ENCODE measurements at regions not wholly inside any gene's neighbourhood (a gene's known extent, or its start where the extent isn't known, plus 50 kb on each side); places are given as distances from the start of the nearest gene placed in this dataset.

DNA sequence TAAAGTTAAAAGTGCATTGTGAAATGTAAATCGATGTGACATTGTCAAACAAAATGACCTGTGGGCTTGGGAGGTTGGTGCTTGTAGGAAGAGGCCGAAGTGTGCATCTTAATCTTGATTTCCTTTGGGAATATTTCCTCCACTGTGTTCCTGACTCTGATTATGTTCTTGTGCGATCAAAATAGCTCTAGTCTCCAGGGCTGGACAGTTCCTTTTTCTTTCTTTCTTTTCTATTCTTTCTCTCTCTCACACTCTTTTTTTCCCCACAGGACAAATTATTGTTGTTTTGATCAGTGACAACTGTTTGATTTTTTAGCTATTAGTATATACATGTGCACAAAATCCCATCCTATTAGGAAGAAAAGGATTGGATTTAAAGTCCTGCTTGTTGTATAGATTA, 347.5 kb downstream of the ZSWIM6 start:
- no peak overlapping the region for H3K4me2 ChIP-seq
- H2AFZ ChIP-seq (ENCODE audit: low read depth) = no peak overlapping the region
- no peaks in the 10 kb centered on the region; a peak in 1 of 4 replicates for H3K4me1 ChIP-seq (ENCODE audit: control insufficient read depth in 1 of 2, insufficient read depth in 2 of 2, low read depth in 1 of 2, low read length in 1 of 2)
- H3K9ac ChIP-seq = no peak overlapping the region
- H3K9me3 ChIP-seq = no peaks in the 10 kb centered on the region
- no peaks in the 10 kb centered on the region for H3K36me3 ChIP-seq (replicated peaks in 1 of 2; ENCODE audit: control insufficient read depth in 1 of 2, insufficient read depth in 2 of 2, low read length in 1 of 2)
- no peak overlapping the region for H3K27ac ChIP-seq (ENCODE audit: low read depth in 2 of 2, low read length in 1 of 2)
- 42% methylated on average over 3 of the region's 3 CpGs for WGBS (ENCODE audit: low lambda C conversion rate)
- no peaks in the 10 kb centered on the region for H3F3A ChIP-seq (replicated peaks; ENCODE audit: insufficient read depth)
- no peaks in the 10 kb centered on the region for H4K20me1 ChIP-seq (ENCODE audit: insufficient read depth)
- H3K27me3 ChIP-seq (ENCODE audit: insufficient read depth) = no peaks in the 10 kb centered on the region
- TF ChIP-seq YY1 (IDR thresholded peaks at IDR 0.05; ENCODE audit: low read depth) (no peak), SMC3 (IDR thresholded peaks at IDR 0.05; ENCODE audit: low read depth, low read length) (no peak), GATA2 (CRISPR knock-in tag; IDR thresholded peaks at IDR 0.05) (no peak), JUND (IDR thresholded peaks at IDR 0.05) (no peak), RXRA (IDR thresholded peaks at IDR 0.05; ENCODE audit: borderline replicate concordance, low read depth) (no peak), NFIC (IDR thresholded peaks at IDR 0.05; ENCODE audit: borderline replicate concordance) (no peak), SIN3A (IDR thresholded peaks at IDR 0.05; ENCODE audit: borderline replicate concordance, low read depth, low read length) (no peak)
- TF ChIP-seq, protein P1, sequence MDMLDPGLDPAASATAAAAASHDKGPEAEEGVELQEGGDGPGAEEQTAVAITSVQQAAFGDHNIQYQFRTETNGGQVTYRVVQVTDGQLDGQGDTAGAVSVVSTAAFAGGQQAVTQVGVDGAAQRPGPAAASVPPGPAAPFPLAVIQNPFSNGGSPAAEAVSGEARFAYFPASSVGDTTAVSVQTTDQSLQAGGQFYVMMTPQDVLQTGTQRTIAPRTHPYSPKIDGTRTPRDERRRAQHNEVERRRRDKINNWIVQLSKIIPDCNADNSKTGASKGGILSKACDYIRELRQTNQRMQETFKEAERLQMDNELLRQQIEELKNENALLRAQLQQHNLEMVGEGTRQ (IDR thresholded peaks at IDR 0.05; ENCODE audit: borderline replicate concordance, low read depth, low read length) = no peak
- TF ChIP-seq, protein P2, sequence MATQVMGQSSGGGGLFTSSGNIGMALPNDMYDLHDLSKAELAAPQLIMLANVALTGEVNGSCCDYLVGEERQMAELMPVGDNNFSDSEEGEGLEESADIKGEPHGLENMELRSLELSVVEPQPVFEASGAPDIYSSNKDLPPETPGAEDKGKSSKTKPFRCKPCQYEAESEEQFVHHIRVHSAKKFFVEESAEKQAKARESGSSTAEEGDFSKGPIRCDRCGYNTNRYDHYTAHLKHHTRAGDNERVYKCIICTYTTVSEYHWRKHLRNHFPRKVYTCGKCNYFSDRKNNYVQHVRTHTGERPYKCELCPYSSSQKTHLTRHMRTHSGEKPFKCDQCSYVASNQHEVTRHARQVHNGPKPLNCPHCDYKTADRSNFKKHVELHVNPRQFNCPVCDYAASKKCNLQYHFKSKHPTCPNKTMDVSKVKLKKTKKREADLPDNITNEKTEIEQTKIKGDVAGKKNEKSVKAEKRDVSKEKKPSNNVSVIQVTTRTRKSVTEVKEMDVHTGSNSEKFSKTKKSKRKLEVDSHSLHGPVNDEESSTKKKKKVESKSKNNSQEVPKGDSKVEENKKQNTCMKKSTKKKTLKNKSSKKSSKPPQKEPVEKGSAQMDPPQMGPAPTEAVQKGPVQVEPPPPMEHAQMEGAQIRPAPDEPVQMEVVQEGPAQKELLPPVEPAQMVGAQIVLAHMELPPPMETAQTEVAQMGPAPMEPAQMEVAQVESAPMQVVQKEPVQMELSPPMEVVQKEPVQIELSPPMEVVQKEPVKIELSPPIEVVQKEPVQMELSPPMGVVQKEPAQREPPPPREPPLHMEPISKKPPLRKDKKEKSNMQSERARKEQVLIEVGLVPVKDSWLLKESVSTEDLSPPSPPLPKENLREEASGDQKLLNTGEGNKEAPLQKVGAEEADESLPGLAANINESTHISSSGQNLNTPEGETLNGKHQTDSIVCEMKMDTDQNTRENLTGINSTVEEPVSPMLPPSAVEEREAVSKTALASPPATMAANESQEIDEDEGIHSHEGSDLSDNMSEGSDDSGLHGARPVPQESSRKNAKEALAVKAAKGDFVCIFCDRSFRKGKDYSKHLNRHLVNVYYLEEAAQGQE (IDR thresholded peaks at IDR 0.05; ENCODE audit: low read depth, low read length) = no peak
- TF ChIP-seq, protein P3, sequence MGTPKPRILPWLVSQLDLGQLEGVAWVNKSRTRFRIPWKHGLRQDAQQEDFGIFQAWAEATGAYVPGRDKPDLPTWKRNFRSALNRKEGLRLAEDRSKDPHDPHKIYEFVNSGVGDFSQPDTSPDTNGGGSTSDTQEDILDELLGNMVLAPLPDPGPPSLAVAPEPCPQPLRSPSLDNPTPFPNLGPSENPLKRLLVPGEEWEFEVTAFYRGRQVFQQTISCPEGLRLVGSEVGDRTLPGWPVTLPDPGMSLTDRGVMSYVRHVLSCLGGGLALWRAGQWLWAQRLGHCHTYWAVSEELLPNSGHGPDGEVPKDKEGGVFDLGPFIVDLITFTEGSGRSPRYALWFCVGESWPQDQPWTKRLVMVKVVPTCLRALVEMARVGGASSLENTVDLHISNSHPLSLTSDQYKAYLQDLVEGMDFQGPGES (IDR thresholded peaks at IDR 0.05; ENCODE audit: low read depth, low read length) = no peak
- no peaks in the 10 kb centered on the region for H3K9me2 ChIP-seq
- no peak overlapping the region for H3K4me3 ChIP-seq (ENCODE audit: low read depth in 2 of 2, low read length in 1 of 2)
- no peak for DNase-seq
- ChIA-PET CTCF (interaction anchor here (1.1 to 2.5 kb wide), 3 partner anchors 14 to 22 kb away, joined by 3 to 15 read pairs (median 3); no protein-coding TSS in a partner anchor), POLR2A (no interaction called here)
- no peaks in the 10 kb centered on the region for H3K79me2 ChIP-seq (ENCODE audit: insufficient read depth)

DNA sequence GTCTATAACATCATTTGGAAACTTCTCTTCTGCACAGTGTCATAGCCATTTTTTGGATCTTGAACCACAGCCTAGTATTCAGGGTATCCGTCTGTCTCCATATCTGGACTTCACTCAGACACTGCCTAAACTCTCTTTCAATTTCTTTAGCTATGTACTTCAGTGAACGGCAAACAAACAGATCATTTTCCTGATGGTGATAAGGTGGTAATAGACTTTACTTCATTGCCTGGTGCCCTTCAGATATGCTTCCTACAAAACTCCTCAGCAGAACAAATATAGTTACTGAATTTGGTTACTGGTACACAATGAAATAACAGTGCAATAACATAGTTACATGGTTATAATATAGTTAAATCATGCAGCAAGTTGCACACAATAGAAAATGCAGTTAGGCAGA, 348.2 kb downstream of the ZSWIM6 start:
- Histone ChIP-seq H3K36me3 (replicated peaks in 1 of 2; ENCODE audit: control insufficient read depth in 1 of 2, insufficient read depth in 2 of 2, low read length in 1 of 2) (no peaks in the 10 kb centered on the region), H3K9me3 (no peaks in the 10 kb centered on the region), H3F3A (replicated peaks; ENCODE audit: insufficient read depth) (no peaks in the 10 kb centered on the region), H3K9ac (no peak overlapping the region), H3K4me3 (ENCODE audit: low read depth in 2 of 2, low read length in 1 of 2) (no peak overlapping the region), H3K4me2 (no peak overlapping the region), H2AFZ (ENCODE audit: low read depth) (no peak overlapping the region), H3K27ac (ENCODE audit: low read depth in 2 of 2, low read length in 1 of 2) (no peak overlapping the region), H3K4me1 (ENCODE audit: control insufficient read depth in 1 of 2, insufficient read depth in 2 of 2, low read depth in 1 of 2, low read length in 1 of 2) (no peaks in the 10 kb centered on the region; a peak in 1 of 4 replicates), H4K20me1 (ENCODE audit: insufficient read depth) (no peaks in the 10 kb centered on the region), H3K27me3 (ENCODE audit: insufficient read depth) (no peaks in the 10 kb centered on the region), H3K79me2 (ENCODE audit: insufficient read depth) (no peaks in the 10 kb centered on the region), H3K9me2 (no peaks in the 10 kb centered on the region)
- 42% methylated on average over 2 of the region's 2 CpGs for WGBS (ENCODE audit: low lambda C conversion rate)
- DNase-seq = no peak
- ChIA-PET CTCF (interaction anchor here (1.1 to 2.5 kb wide), 3 partner anchors 13 to 22 kb away, joined by 3 to 15 read pairs (median 3); no protein-coding TSS in a partner anchor), POLR2A (no interaction called here)
- no peak for TF ChIP-seq FOXJ3 (CRISPR knock-in tag; IDR thresholded peaks at IDR 0.05)
- TF ChIP-seq, protein P3 (IDR thresholded peaks at IDR 0.05; ENCODE audit: low read depth, low read length) = no peak
- TF ChIP-seq SMC3 (IDR thresholded peaks at IDR 0.05; ENCODE audit: low read depth, low read length) = no peak
- TF ChIP-seq, protein P2 (IDR thresholded peaks at IDR 0.05; ENCODE audit: low read depth, low read length) = no peak
- TF ChIP-seq, protein P4, sequence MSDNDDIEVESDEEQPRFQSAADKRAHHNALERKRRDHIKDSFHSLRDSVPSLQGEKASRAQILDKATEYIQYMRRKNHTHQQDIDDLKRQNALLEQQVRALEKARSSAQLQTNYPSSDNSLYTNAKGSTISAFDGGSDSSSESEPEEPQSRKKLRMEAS (IDR thresholded peaks at IDR 0.05; ENCODE audit: low read depth) = no peak
- no peak for TF ChIP-seq GATA2 (CRISPR knock-in tag; IDR thresholded peaks at IDR 0.05)
- no peak for TF ChIP-seq YY1 (IDR thresholded peaks at IDR 0.05; ENCODE audit: low read depth)
- no peak for TF ChIP-seq SIN3A (IDR thresholded peaks at IDR 0.05; ENCODE audit: borderline replicate concordance, low read depth, low read length)
- no peak for TF ChIP-seq MXI1 (IDR thresholded peaks at IDR 0.05; ENCODE audit: low read depth, low read length)
